ENCODE measurements at regions not wholly inside any gene's neighbourhood (a gene's known extent, or its start where the extent isn't known, plus 50 kb on each side); places are given as distances from the start of the nearest gene placed in this dataset.

DNA sequence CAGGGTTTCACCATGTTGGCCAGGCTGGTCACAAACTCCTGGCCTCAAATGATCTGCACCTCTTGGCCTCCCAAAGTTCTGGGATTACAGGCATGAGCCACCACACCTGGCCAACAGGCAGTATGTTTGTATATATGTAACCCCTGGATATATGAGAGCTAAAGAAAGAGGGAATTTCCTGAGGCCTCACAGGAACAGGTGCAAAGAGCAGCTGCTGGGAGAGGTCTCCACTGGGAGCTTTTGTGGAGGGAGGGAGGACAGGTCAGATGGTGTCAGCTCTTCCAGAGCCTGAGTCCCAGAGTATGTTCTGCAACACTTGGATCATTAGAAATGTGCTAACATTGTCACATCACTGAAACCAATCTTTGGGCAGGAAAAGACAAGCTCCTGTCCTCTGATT, 110.1 kb upstream of the KIF5B start:
- Histone ChIP-seq H3K27me3 (ENCODE audit: insufficient read depth) (no peaks in the 10 kb centered on the region), H4K20me1 (replicated peaks; ENCODE audit: insufficient read depth) (no peaks in the 10 kb centered on the region), H3K79me2 (replicated peaks; ENCODE audit: insufficient read depth) (no peaks in the 10 kb centered on the region), H3K9me2 (ENCODE audit: insufficient read depth) (no peaks in the 10 kb centered on the region), H3K4me1 (ENCODE audit: insufficient read depth) (no peaks in the 10 kb centered on the region), H2AFZ (no peak overlapping the region), H3K36me3 (ENCODE audit: insufficient read depth) (no peaks in the 10 kb centered on the region), H3F3A (replicated peaks; ENCODE audit: low read depth) (no peaks in the 10 kb centered on the region), H3K4me2 (no peak overlapping the region), H3K27ac (ENCODE audit: low read depth) (no peak overlapping the region), H3K4me3 (no peak overlapping the region)
- ATAC-seq (no peak), DNase-seq (ENCODE audit: low spot score) (no peak)
- no peaks in the 10 kb centered on the region for H3K36me3 Mint-ChIP-seq (ENCODE audit: low read depth)
- no peaks in the 10 kb centered on the region; the same call in 2 of the 3 replicates for H3K9me3 Mint-ChIP-seq
- TF ChIP-seq POLR2AphosphoS5 (IDR thresholded peaks at IDR 0.05; ENCODE audit: low read depth) (no peak), JUNB (IDR thresholded peaks at IDR 0.05; ENCODE audit: unreplicated experiment) (no peak), ZNF462 (CRISPR knock-in tag; IDR thresholded peaks at IDR 0.05) (no peak)
- H3K27ac Mint-ChIP-seq, result no peak overlapping the region
- H3K4me1 Mint-ChIP-seq, result no peaks in the 10 kb centered on the region; the same call in 2 of the 3 replicates
- H3K27me3 Mint-ChIP-seq (ENCODE audit: insufficient read depth, low read depth, poor library complexity), result peaks cover 4% of the 10 kb centered on the region
- no peak overlapping the region for H3K4me3 Mint-ChIP-seq

- Histone ChIP-seq H3K79me2 (replicated peaks; ENCODE audit: insufficient read depth) (no peaks in the 10 kb centered on the region), H4K20me1 (replicated peaks; ENCODE audit: insufficient read depth) (no peaks in the 10 kb centered on the region), H3K9me2 (ENCODE audit: insufficient read depth) (no peaks in the 10 kb centered on the region), H3F3A (replicated peaks; ENCODE audit: low read depth) (no peaks in the 10 kb centered on the region), H2AFZ (no peak overlapping the region), H3K4me3 (no peak overlapping the region), H3K36me3 (ENCODE audit: insufficient read depth) (no peaks in the 10 kb centered on the region), H3K4me1 (ENCODE audit: insufficient read depth) (no peaks in the 10 kb centered on the region), H3K27me3 (ENCODE audit: insufficient read depth) (no peaks in the 10 kb centered on the region), H3K27ac (ENCODE audit: low read depth) (no peak overlapping the region), H3K4me2 (no peak overlapping the region)
- peaks cover 9% of the 10 kb centered on the region for H3K27me3 Mint-ChIP-seq (ENCODE audit: insufficient read depth, low read depth, poor library complexity)
- no peaks in the 10 kb centered on the region; the same call in 2 of the 3 replicates for H3K4me1 Mint-ChIP-seq
- DNase-seq (ENCODE audit: low spot score) (no peak), ATAC-seq (no peak)
- H3K9me3 Mint-ChIP-seq, result no peaks in the 10 kb centered on the region; the same call in 2 of the 3 replicates
- H3K36me3 Mint-ChIP-seq (ENCODE audit: low read depth), result no peaks in the 10 kb centered on the region
- H3K4me3 Mint-ChIP-seq, result no peak overlapping the region
- TF ChIP-seq ZNF114 (CRISPR knock-in tag; IDR thresholded peaks at IDR 0.05) (no peak), JUNB (IDR thresholded peaks at IDR 0.05; ENCODE audit: unreplicated experiment) (no peak), ZNF462 (CRISPR knock-in tag; IDR thresholded peaks at IDR 0.05) (no peak), NANOG (IDR thresholded peaks at IDR 0.05; ENCODE audit: borderline replicate concordance) (no peak), CREB1 (CRISPR knock-in tag; IDR thresholded peaks at IDR 0.05; ENCODE audit: low read depth) (no peak)
- no peak overlapping the region for H3K27ac Mint-ChIP-seq
These were observed 107.5 kb upstream of the KIF5B start for GRCh38 chr10:32163762-32164148.
